Osteoblast (primary cell): ENCODE measurements at regions not wholly inside any gene's neighbourhood (a gene's known extent, or its start where the extent isn't known, plus 50 kb on each side); places are given as distances from the start of the nearest gene placed in this dataset.

Source experiments
- DNase-seq: peaks from one replicate; pipeline ENCODE4 v3.0.0; 2011; ENCODE audit warnings: low spot score, mixed read lengths; ENCODE audit not compliant: insufficient read length; ENCODE audit errors: missing footprints
- H2AFZ ChIP-seq: 2 replicates; pipeline ENCODE4 v1.6.0; 2011; ENCODE audit warnings: mild to moderate bottlenecking, low read length
- H3K27ac ChIP-seq: 2 replicates; pipeline ENCODE4 v1.5.1; 2011; ENCODE audit warnings: mild to moderate bottlenecking, low read depth, low read length, moderate library complexity
- H3K27me3 ChIP-seq: 2 replicates; pipeline ENCODE4 v1.6.0; 2012; ENCODE audit warnings: mild to moderate bottlenecking, control low read depth, inconsistent platforms, low read length, moderate library complexity; ENCODE audit not compliant: insufficient read depth
- H3K36me3 ChIP-seq: 2 replicates; pipeline ENCODE4 v1.5.1; 2011; ENCODE audit warnings: mild to moderate bottlenecking, low read length, control low read depth, moderate library complexity; ENCODE audit not compliant: insufficient read depth
- H3K4me1 ChIP-seq: 2 replicates; pipeline ENCODE4 v1.5.1; 2011; ENCODE audit warnings: mild to moderate bottlenecking, low read length, control low read depth, moderate library complexity; ENCODE audit not compliant: insufficient read depth
- H3K4me2 ChIP-seq: 2 replicates; pipeline ENCODE4 v1.6.0; 2011; ENCODE audit warnings: mild to moderate bottlenecking, low read length; ENCODE audit not compliant: insufficient read depth
- H3K4me3 ChIP-seq: fragments of 200-600 bp; sonication (generic); 3 replicates; pipeline ENCODE4 v1.5.1; 2012; ENCODE audit warnings: mild to moderate bottlenecking, low read length, inconsistent platforms; ENCODE audit not compliant: insufficient read depth
- H3K79me2 ChIP-seq: 2 replicates; pipeline ENCODE4 v1.6.0; 2012; ENCODE audit warnings: mild to moderate bottlenecking, low read length, control low read depth, inconsistent platforms; ENCODE audit not compliant: insufficient read depth
- H3K9me3 ChIP-seq: 2 replicates; pipeline ENCODE4 v1.5.1; 2011; ENCODE audit warnings: low read depth, low read length, control low read depth
- H4K20me1 ChIP-seq: 2 replicates; pipeline ENCODE4 v1.6.0; 2012; ENCODE audit warnings: mild to moderate bottlenecking, low read length, control low read depth; ENCODE audit not compliant: insufficient read depth
- CTCF ChIP-seq: IDR thresholded peaks from 2 replicates; pipeline ENCODE4 v1.5.1; 2011; ENCODE audit warnings: mild to moderate bottlenecking, low read depth, low read length, moderate library complexity; ENCODE audit errors: extremely low read depth

DNA sequence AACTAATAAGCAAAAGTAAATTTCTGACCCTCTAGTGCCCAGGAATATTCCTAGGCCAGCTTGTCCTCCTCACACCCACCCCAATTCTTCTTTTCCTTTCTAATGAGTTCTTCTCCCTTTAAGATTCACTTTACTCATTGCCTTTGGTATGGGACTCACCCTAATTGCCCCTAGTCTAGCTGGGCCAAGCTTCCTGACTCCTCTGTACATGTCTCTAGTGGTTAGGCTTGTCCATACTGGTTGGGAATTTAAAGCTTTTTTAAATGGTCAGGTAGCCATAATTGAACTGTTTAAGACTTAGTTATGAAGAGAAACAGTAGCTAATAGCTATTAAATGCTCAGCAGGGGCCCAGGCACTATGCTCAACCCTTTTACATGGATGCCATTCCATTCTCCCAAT lies 248.2 kb downstream of the C12orf42 start:
- no peak overlapping the region for H3K4me3 ChIP-seq
- no peak for TF ChIP-seq CTCF
- H3K36me3 ChIP-seq: no peaks in the 10 kb centered on the region
- H3K9me3 ChIP-seq: no peaks in the 10 kb centered on the region
- H4K20me1 ChIP-seq: no peaks in the 10 kb centered on the region
- no peak overlapping the region for H3K4me2 ChIP-seq
- no peaks in the 10 kb centered on the region for H3K79me2 ChIP-seq
- no peaks in the 10 kb centered on the region for H3K27me3 ChIP-seq
- no peak overlapping the region for H3K27ac ChIP-seq
- H2AFZ ChIP-seq: no peak overlapping the region
- no peaks in the 10 kb centered on the region for H3K4me1 ChIP-seq
- no peak for DNase-seq

DNA sequence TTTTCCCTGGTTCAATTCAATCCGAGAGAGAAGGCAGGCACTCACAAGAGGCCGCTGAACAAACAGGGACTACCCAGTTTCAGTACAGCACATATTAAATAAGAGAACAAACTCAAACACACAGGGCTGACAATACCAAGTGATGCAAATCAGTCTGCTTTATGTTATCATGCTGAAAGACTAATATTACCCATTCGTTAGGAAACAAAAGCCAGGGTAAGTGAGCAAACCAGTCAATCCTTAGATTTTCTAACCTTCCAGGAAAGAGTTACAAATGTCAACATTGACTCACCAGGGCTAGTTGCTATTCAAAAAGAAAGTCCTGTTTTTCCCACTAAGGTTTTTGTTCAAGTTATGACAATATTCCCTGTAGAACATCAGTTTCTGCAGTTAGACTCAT lies 246.2 kb downstream of the C12orf42 start:
- Histone ChIP-seq H3K4me1 (no peaks in the 10 kb centered on the region), H2AFZ (no peak overlapping the region), H3K36me3 (no peaks in the 10 kb centered on the region), H3K27me3 (no peaks in the 10 kb centered on the region), H4K20me1 (no peaks in the 10 kb centered on the region), H3K9me3 (no peaks in the 10 kb centered on the region), H3K79me2 (no peaks in the 10 kb centered on the region), H3K4me2 (no peak overlapping the region), H3K27ac (no peak overlapping the region), H3K4me3 (no peak overlapping the region)
- TF ChIP-seq CTCF: no peak
- no peak for DNase-seq

GRCh38 chr12:103250487-103250886 lies 245.3 kb downstream of the C12orf42 start:
- Histone ChIP-seq H3K4me3 (no peak overlapping the region), H3K36me3 (no peaks in the 10 kb centered on the region), H3K27me3 (no peaks in the 10 kb centered on the region), H3K79me2 (no peaks in the 10 kb centered on the region), H3K27ac (no peak overlapping the region), H3K9me3 (no peaks in the 10 kb centered on the region), H3K4me2 (no peak overlapping the region), H4K20me1 (no peaks in the 10 kb centered on the region), H2AFZ (no peak overlapping the region), H3K4me1 (no peaks in the 10 kb centered on the region)
- TF ChIP-seq CTCF: no peak
- DNase-seq: no peak
